ENCODE measurements at regions not wholly inside any gene's neighbourhood (a gene's known extent, or its start where the extent isn't known, plus 50 kb on each side); places are given as distances from the start of the nearest gene placed in this dataset.

- no peak for TF ChIP-seq MAX (IDR thresholded peaks at IDR 0.05; ENCODE audit: low read depth, low read length)
- no peak for TF ChIP-seq POLR2A (IDR thresholded peaks at IDR 0.05; ENCODE audit: extremely low read depth, insufficient read length)
- no peak for TF ChIP-seq CTCF (IDR thresholded peaks at IDR 0.05; ENCODE audit: low read depth, low read length)
- TF ChIP-seq MYC (IDR thresholded peaks at IDR 0.05; ENCODE audit: low read depth, low read length): no peak
- no peak for DNase-seq (ENCODE audit: low read depth)
- H3K4me3 ChIP-seq (ENCODE audit: low read depth, low read length): no peak overlapping the region
These were observed 702.7 kb downstream of the SOCS6 start for GRCh38 chr18:70991577-70991976.

- TF ChIP-seq MYC (IDR thresholded peaks at IDR 0.05; ENCODE audit: low read depth, low read length): no peak
- DNase-seq (ENCODE audit: low read depth): no peak
- no peak overlapping the region for H3K4me3 ChIP-seq (ENCODE audit: low read depth, low read length)
These were observed 697.1 kb downstream of the SOCS6 start for GRCh38 chr18:70985948-70986347.

- DNase-seq (ENCODE audit: low read depth): no peak
- H3K4me3 ChIP-seq (ENCODE audit: low read depth, low read length): no peak overlapping the region
- TF ChIP-seq MYC (IDR thresholded peaks at IDR 0.05; ENCODE audit: low read depth, low read length): no peak
- TF ChIP-seq CTCF (IDR thresholded peaks at IDR 0.05; ENCODE audit: low read depth, low read length): no peak
- no peak for TF ChIP-seq MAX (IDR thresholded peaks at IDR 0.05; ENCODE audit: low read depth, low read length)
- TF ChIP-seq POLR2A (IDR thresholded peaks at IDR 0.05; ENCODE audit: extremely low read depth, insufficient read length): no peak
These were observed 693.4 kb downstream of the SOCS6 start for GRCh38 chr18:70982292-70982691.

GRCh38 chr18:70981400-70982140 lies 692.7 kb downstream of the SOCS6 start:
- no peak overlapping the region for H3K4me3 ChIP-seq (ENCODE audit: low read depth, low read length)
- no peak for DNase-seq (ENCODE audit: low read depth)
- no peak for TF ChIP-seq MAX (IDR thresholded peaks at IDR 0.05; ENCODE audit: low read depth, low read length)
- TF ChIP-seq POLR2A (IDR thresholded peaks at IDR 0.05; ENCODE audit: extremely low read depth, insufficient read length): no peak
- TF ChIP-seq CTCF (IDR thresholded peaks at IDR 0.05; ENCODE audit: low read depth, low read length): no peak
- no peak for TF ChIP-seq MYC (IDR thresholded peaks at IDR 0.05; ENCODE audit: low read depth, low read length)

GRCh38 chr18:70973626-70974025 lies 684.8 kb downstream of the SOCS6 start:
- TF ChIP-seq CTCF (IDR thresholded peaks at IDR 0.05; ENCODE audit: low read depth, low read length) (no peak), MYC (IDR thresholded peaks at IDR 0.05; ENCODE audit: low read depth, low read length) (no peak), MAX (IDR thresholded peaks at IDR 0.05; ENCODE audit: low read depth, low read length) (no peak), POLR2A (IDR thresholded peaks at IDR 0.05; ENCODE audit: extremely low read depth, insufficient read length) (no peak)
- no peak overlapping the region for H3K4me3 ChIP-seq (ENCODE audit: low read depth, low read length)
- no peak for DNase-seq (ENCODE audit: low read depth)

GRCh38 chr18:70966419-70966818 lies 677.6 kb downstream of the SOCS6 start:
- no peak overlapping the region for H3K4me3 ChIP-seq (ENCODE audit: low read depth, low read length)
- DNase-seq (ENCODE audit: low read depth): no peak
- TF ChIP-seq CTCF (IDR thresholded peaks at IDR 0.05; ENCODE audit: low read depth, low read length): no peak
- TF ChIP-seq MYC (IDR thresholded peaks at IDR 0.05; ENCODE audit: low read depth, low read length): no peak
- TF ChIP-seq MAX (IDR thresholded peaks at IDR 0.05; ENCODE audit: low read depth, low read length): no peak
- TF ChIP-seq POLR2A (IDR thresholded peaks at IDR 0.05; ENCODE audit: extremely low read depth, insufficient read length): no peak

All from NB4 (cell line).